GM06990 (cell line): ENCODE measurements at regions not wholly inside any gene's neighbourhood (a gene's known extent, or its start where the extent isn't known, plus 50 kb on each side); places are given as distances from the start of the nearest gene placed in this dataset.

Experiments used
- DNase-seq: peaks from one replicate; pipeline ENCODE4 v3.0.0-alpha.2; 2011; ENCODE audit not compliant: insufficient read length; ENCODE audit errors: extremely low read depth
- H3K27me3 ChIP-seq: replicated peaks from 2 replicates; pipeline ENCODE4 v1.6.0; 2011; ENCODE audit warnings: low read length; ENCODE audit not compliant: control insufficient read depth, insufficient read depth
- H3K36me3 ChIP-seq: 2 replicates; pipeline ENCODE4 v1.5.1; 2011; ENCODE audit warnings: low read length; ENCODE audit not compliant: control insufficient read depth, insufficient read depth
- H3K4me3 ChIP-seq: replicated peaks from 2 replicates; pipeline ENCODE4 v1.5.1; 2011; ENCODE audit warnings: low read depth, mild to moderate bottlenecking, control low read depth, low read length
- TF ChIP-seq, protein P1 (sequence below): IDR thresholded peaks from 2 replicates; pipeline ENCODE4 v1.5.1; 2011; ENCODE audit warnings: low read length, control low read depth, mild to moderate bottlenecking, inconsistent platforms; ENCODE audit not compliant: insufficient read depth, poor library complexity, severe bottlenecking

DNA sequence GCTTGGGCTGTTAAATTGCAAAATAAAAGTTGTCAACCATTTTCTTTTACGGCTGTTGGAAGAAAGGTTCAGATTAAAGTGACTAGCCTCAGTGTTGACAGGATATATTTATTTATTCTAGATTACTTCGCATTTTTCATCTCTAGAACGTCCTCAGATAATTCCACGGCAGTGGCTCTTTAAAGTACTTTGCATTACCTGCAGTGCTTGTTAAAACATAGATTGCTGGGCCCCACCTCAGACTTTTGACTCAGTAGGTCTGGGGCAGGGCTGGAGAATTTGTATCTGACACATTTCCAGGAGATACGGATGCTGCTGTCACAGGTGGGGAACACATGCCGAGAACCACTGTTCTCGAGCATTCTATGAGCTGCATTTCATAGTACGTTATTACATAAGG is 292.7 kb downstream of the EDEM1 start:
- H3K27me3 ChIP-seq, result no peaks in the 10 kb centered on the region
- TF ChIP-seq, protein P1, sequence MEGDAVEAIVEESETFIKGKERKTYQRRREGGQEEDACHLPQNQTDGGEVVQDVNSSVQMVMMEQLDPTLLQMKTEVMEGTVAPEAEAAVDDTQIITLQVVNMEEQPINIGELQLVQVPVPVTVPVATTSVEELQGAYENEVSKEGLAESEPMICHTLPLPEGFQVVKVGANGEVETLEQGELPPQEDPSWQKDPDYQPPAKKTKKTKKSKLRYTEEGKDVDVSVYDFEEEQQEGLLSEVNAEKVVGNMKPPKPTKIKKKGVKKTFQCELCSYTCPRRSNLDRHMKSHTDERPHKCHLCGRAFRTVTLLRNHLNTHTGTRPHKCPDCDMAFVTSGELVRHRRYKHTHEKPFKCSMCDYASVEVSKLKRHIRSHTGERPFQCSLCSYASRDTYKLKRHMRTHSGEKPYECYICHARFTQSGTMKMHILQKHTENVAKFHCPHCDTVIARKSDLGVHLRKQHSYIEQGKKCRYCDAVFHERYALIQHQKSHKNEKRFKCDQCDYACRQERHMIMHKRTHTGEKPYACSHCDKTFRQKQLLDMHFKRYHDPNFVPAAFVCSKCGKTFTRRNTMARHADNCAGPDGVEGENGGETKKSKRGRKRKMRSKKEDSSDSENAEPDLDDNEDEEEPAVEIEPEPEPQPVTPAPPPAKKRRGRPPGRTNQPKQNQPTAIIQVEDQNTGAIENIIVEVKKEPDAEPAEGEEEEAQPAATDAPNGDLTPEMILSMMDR, result no peak
- no peaks in the 10 kb centered on the region for H3K36me3 ChIP-seq
- no peak overlapping the region for H3K4me3 ChIP-seq
- no peak for DNase-seq

DNA sequence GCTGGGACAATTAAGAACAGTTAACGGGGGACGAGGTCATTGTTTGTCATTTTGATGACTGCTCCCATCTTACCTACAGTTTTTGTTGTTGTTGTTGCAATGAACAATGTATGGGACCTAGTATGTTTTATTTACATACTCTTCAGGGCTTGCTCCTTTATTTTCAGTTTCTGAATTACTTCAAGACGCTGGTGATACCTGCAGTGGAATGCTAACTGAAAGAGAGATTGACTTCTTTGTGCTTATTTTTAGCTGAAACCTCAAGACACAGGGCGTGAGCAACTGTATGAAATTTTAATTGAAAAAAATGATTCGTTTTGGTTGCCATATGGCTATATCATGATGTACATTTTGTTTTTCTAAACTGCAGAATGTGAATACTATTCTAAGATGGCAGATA is 297.9 kb downstream of the EDEM1 start:
- no peaks in the 10 kb centered on the region for H3K36me3 ChIP-seq
- H3K4me3 ChIP-seq, result no peak overlapping the region
- H3K27me3 ChIP-seq, result no peaks in the 10 kb centered on the region
- TF ChIP-seq, protein P1, result no peak
- DNase-seq, result no peak

DNA sequence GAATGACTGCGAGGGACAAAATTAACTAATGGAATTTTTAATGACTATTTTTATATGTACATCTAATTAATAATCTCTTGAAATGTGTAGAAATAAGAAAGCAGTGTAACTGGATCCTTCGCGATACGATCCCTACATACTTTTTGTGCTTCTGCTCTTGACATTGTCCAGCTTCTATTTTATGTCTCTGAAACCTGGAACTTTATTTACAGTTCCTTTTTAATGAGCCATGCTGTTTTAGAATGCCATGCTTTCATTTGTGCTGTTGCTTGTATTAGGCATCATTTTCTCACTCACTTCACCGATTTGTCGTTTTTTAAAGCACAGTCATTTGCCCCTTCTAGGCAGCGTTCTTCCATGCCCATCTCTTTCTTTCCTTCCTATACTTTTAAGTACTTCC is 301.3 kb downstream of the EDEM1 start:
- no peak for DNase-seq
- H3K4me3 ChIP-seq, result no peak overlapping the region
- TF ChIP-seq, protein P1, result no peak
- H3K36me3 ChIP-seq, result no peaks in the 10 kb centered on the region
- no peaks in the 10 kb centered on the region for H3K27me3 ChIP-seq

DNA sequence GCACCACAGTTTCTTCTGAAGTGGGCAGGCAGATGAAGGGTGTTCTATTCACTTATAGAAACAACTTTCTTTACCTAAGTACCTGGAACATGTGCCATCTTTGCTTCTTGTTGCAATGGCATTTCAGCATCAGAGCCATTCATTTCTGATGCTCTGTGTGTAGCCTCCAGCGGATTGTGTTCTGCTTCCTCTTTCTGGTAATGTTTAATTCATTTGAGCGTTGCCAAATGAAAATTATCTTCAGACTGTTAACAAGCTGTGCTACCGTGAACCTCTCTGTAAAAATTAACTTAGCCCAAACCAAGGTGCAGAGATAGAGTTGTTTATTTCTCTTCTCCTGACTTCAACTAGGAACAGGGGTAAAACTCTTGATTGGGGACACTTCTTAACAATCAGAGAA is 302.0 kb downstream of the EDEM1 start:
- no peak for DNase-seq
- TF ChIP-seq, protein P1, result no peak
- no peak overlapping the region for H3K4me3 ChIP-seq
- no peaks in the 10 kb centered on the region for H3K36me3 ChIP-seq
- H3K27me3 ChIP-seq, result no peaks in the 10 kb centered on the region

DNA sequence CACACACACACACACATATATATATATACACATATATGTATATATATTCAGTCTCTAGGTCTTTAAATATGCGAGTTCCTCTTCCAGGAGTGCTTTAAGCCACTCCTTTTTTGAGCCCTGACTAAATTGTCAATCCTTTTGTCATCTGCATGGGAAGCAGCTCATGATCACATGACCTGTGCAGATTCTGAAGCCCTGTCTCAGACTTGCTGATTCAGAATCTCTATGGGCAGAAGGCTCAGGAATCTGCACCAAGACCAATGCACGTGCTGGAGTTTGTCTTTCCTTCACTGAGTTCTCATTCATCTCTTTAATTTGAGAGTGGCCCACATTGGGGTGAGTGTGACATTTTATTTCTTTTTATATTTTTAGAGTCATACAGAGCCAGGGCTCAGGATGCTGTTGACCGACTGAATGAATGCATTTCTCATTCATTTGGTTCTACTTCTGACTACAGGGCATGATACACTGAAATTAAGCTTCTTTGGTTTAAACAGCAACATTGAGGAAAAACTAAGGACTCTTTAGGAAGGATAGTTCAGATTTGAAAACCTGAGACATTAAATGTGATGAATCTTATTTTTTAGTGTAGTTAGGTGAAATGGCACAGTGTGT is 307.5 kb downstream of the EDEM1 start:
- Histone ChIP-seq H3K4me3 (no peak overlapping the region), H3K27me3 (no peaks in the 10 kb centered on the region), H3K36me3 (no peaks in the 10 kb centered on the region)
- TF ChIP-seq, protein P1, result no peak
- DNase-seq, result no peak

DNA sequence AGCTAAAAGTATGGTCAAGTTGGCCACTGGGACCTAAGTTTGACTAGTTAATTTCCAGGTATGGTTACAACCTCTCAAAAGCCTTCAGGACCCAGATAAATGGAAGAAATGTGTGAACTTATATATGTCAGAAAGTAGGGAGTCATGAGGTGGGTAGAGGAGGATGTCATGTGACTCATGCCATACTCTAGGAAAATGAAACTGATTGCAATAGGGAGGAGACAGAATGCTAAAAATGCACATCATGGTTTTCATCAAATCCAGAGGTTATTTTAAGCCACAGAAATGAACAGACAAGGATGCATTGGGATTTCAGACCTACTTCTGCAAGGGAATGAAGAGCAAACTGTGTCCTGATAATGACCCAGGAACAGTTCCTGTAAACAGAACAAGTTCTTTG is 310.0 kb downstream of the EDEM1 start:
- no peak for DNase-seq
- Histone ChIP-seq H3K27me3 (no peaks in the 10 kb centered on the region), H3K36me3 (no peaks in the 10 kb centered on the region), H3K4me3 (no peak overlapping the region)
- TF ChIP-seq, protein P1, result no peak
